ENCODE measurements at regions not wholly inside any gene's neighbourhood (a gene's known extent, or its start where the extent isn't known, plus 50 kb on each side); places are given as distances from the start of the nearest gene placed in this dataset.

- no peak for DNase-seq
These were observed 459.7 kb downstream of the GRXCR1 start for GRCh38 chr4:43351970-43352806.

DNA sequence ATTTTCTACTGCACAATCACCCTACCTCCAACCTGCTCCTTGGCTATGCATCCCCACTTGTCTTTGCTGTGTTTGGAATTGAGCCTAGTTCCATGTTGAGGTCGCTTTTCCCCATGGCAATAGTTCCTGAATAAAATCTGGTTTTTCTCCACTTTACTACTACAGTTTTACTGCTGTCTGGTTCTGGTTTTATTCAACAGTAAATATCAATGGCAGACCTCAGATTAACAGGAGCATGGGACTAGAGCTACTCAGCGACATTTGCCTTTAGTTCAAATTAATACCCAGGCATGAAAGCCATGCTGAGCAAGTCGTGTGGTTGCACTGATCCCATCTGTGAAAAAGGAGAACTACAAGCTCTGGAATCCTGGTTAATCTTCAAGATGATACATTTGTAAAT is 460.3 kb downstream of the GRXCR1 start:
- no peak for DNase-seq

DNA sequence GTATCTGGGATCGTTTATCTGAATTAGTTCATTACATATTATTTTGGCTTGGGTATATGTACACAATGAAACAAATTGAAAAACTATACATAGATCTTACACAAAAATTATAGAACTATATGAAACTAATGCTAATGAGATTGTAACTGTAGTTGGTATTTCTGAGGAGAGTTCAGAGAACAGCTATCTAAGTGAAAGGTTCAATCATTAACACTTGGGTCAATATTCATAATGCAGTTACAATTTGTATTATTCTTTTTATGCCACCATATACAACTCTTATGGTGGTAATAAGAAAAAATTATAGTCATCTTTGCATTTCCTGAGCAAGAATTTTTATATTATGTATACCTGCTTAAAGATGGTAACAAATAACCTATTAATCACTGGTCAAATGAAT is 461.0 kb downstream of the GRXCR1 start:
- no peak for DNase-seq

GRCh38 chr4:43356786-43357185 is 464.3 kb downstream of the GRXCR1 start:
- no peak for DNase-seq

DNA sequence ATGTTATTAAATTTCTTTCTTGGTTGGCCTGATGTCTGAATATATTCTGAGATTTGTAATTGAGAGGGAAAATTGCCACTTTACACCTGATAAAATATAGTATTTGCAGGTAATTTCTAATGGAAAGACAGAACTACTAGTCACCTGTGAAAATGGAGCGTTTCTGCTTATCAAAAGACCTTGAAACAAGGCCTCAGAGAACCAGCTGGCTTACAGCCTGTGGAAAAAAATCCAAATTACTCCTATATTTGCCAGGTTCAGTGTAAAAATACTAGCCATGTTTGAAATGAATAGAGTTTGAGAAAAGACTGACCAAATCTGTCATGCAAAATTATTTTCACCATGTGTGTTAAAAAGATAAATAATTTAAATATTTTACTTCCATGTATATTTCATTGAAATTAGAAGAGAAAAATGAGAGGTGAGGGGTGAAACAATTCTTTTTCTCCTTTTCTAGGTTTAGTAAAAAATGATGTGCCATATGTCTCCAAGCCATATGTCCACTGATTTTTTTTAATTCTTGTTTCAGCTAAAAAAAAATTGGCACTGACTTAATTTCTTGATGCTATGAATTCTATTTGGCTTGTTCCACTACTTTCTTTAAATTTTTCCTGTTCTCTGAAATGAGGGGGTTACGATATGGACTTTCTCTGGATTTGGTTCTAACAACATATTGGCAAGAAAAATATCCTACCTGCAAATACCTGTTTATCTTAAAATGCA is 464.9 kb downstream of the GRXCR1 start:
- no peak for DNase-seq

DNA sequence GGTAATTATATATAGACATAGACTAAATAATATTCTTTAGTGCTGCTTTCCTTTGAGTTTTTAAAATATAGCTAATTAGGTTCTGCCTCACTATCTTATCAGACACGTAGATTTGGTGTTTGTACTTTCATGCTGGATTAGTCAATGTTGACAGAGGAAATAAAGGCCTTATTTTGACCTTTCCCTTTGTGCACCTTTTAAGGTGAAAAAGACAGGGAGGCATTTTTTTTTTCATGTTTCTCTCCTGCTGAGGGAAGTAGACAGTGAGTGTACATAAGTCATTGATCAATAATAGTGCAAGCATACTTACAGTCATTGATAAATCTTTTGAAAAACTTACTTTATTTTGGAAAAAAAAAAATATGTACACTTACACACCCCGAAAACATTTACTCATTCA is 467.8 kb downstream of the GRXCR1 start:
- no peak for DNase-seq

- DNase-seq: no peak
These were observed 470.5 kb downstream of the GRXCR1 start for GRCh38 chr4:43362875-43363636.

DNA sequence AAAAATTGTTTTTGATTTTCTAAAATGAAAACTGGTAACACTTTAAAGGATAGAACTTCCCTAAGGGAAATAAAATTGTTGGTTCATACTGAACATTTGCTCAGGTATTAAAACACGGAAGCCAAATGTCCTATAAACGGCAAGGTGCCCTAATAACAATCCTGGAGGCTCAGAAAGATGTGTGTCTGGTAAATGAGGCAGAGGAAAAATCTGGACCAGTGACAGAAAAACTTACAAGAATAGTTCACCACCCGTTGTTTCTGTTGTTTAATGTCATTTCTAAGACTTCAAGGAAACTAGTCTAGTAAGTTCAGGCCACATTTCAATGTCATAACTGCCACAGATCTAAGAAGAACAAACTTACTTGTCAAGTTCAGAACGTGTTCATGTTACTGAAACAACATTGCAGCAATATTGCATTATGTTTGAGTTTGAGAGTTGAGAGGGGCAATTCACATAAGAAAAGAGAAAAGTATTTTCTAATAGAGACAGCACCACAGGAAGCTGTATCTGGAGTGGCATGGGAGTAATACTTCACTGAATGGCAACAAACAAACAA is 476.6 kb downstream of the GRXCR1 start:
- DNase-seq: no peak

GRCh38 chr4:43373201-43373600 is 480.7 kb downstream of the GRXCR1 start:
- DNase-seq: no peak

- DNase-seq: no peak
These were observed 481.8 kb downstream of the GRXCR1 start for GRCh38 chr4:43374216-43374751.

- DNase-seq: no peak
These were observed 486.5 kb downstream of the GRXCR1 start for GRCh38 chr4:43379016-43379415.

GRCh38 chr4:43380093-43380492 is 487.6 kb downstream of the GRXCR1 start:
- DNase-seq: no peak

GRCh38 chr4:43391069-43391468 is 498.6 kb downstream of the GRXCR1 start:
- DNase-seq: no peak

- DNase-seq: no peak
These were observed 502.5 kb downstream of the GRXCR1 start for GRCh38 chr4:43394976-43395375.

DNA sequence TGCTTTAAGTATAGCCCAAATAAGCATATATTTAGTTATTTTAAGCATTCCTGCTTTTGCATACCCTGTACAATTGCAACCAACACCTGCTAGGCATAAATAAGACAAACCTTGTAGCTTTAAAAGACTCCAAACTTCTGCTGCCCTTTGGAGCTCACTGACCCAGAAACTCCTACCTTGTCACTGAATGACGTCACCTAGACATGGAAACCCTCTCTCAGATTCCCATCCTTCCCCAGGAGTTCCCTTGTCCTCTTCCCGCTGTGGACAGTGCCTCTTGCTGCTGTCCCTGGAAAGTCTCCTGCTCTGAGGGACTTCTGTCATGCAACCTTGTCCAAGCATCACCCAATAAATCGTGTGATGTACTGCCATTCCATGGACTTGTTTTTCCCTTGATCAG is 507.2 kb downstream of the GRXCR1 start:
- no peak for DNase-seq

GRCh38 chr4:43402393-43402792 is 509.9 kb downstream of the GRXCR1 start:
- DNase-seq: no peak

GRCh38 chr4:43410636-43411035 is 518.1 kb downstream of the GRXCR1 start:
- DNase-seq: no peak

DNA sequence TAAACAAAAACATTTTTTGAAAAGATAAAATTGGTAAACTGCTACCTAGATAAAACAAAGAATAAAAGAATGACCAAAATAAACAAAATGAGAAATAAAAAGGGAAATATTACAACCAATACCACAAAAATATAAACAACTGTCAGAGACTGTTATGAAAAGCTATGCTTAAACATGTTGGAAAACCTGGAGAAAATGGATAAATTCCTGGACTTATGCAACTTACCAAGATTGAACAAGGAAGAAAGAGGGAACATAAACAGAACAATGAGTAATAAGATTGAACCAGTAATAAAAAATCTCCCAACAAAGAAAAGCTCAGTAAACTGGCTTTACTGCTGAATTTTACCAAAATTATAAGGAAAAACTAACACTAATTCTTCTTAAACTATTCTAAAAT is 518.7 kb downstream of the GRXCR1 start:
- no peak for DNase-seq

GRCh38 chr4:43423276-43423675 is 530.8 kb downstream of the GRXCR1 start:
- no peak for DNase-seq

DNA sequence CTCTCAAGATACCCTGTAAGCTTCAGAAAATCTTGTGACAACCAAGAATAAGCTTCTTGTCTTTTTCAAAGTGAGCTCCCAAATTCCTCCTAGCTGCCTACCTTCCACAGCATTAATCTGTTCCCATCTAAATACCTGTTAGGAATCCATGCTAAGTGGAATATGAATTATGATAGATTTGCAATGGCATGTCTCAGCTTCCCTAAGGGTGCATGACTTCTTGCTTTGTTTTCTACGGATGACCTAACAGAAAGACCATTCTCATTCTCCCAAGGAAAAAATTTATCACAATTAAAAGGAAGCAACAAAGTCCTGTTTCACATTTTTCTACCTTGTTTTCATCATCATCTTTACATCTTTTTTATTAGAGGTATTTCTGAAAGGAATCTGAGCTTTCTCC is 532.7 kb downstream of the GRXCR1 start:
- no peak for DNase-seq

DNA sequence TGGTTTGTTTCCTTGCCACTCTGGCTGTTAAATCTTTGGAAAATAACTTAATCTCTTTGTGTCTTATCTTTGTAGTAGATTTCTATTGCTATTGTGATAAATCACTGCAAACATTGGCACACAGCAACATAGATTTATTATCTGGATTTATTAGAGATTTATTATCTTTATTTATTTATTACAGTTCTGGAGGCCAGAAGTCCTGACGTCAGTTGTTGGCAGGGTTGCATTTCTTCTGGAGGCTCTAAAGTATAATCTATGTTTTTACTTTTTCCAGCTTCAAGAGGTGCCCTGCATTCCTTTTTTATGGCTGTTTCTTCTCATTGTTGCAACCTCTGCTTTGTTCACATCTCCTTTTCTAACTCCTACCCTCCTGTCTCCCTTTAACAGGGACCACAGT is 542.8 kb downstream of the GRXCR1 start:
- no peak for DNase-seq

GRCh38 chr4:43452948-43453347 is 560.4 kb downstream of the GRXCR1 start:
- no peak for DNase-seq

- DNase-seq: no peak
These were observed 563.9 kb downstream of the GRXCR1 start for GRCh38 chr4:43456383-43456782.

Measured in DMS79 (cell line).